PFSK-1 (cell line): ENCODE measurements at regions not wholly inside any gene's neighbourhood (a gene's known extent, or its start where the extent isn't known, plus 50 kb on each side); places are given as distances from the start of the nearest gene placed in this dataset.

Experiments
- FOXP2 ChIP-seq: optimal IDR thresholded peaks from 2 replicates; pipeline ENCODE3; 2011; ENCODE audit warnings: borderline replicate concordance, control low read depth, inconsistent platforms; ENCODE audit not compliant: insufficient read depth; ENCODE audit errors: extremely low read length, extremely low read depth
- POLR2AphosphoS5 ChIP-seq: IDR thresholded peaks from 2 replicates; pipeline ENCODE4 v1.6.1; 2012; ENCODE audit warnings: low read depth, mild to moderate bottlenecking, control low read depth, low read length, moderate library complexity
- REST ChIP-seq, 2 experiments: IDR thresholded peaks; 2 replicates each; pipeline versions ENCODE4 v1.6.1 to v1.8.0; 2011 to 2012; ENCODE audit warnings: low read depth in 2 of 2, low read length in 2 of 2, control low read depth in 1 of 2, inconsistent platforms in 1 of 2, mild to moderate bottlenecking in 1 of 2, moderate library complexity in 1 of 2; ENCODE audit not compliant: insufficient read depth in 1 of 2
- SIN3A ChIP-seq: IDR thresholded peaks from 2 replicates; pipeline ENCODE4 v1.6.1; 2012; ENCODE audit warnings: mild to moderate bottlenecking, low read length, moderate library complexity, borderline replicate concordance; ENCODE audit not compliant: insufficient read depth
- TAF1 ChIP-seq: IDR thresholded peaks from 2 replicates; pipeline ENCODE4 v1.6.1; 2012; ENCODE audit warnings: low read length, control low read depth, borderline replicate concordance; ENCODE audit not compliant: insufficient read depth

- TF ChIP-seq POLR2AphosphoS5 (no peak), SIN3A (no peak), TAF1 (no peak), REST (IDR thresholded peaks at IDR 0.05; ENCODE audit: insufficient read depth in 1 of 2, low read depth in 2 of 2, low read length in 2 of 2) (no peak), FOXP2 (no peak)
These were observed 885.8 kb downstream of the KCNA4 start for GRCh38 chr11:29131055-29131454.
